ENCODE measurements at regions not wholly inside any gene's neighbourhood (a gene's known extent, or its start where the extent isn't known, plus 50 kb on each side); places are given as distances from the start of the nearest gene placed in this dataset.

DNA sequence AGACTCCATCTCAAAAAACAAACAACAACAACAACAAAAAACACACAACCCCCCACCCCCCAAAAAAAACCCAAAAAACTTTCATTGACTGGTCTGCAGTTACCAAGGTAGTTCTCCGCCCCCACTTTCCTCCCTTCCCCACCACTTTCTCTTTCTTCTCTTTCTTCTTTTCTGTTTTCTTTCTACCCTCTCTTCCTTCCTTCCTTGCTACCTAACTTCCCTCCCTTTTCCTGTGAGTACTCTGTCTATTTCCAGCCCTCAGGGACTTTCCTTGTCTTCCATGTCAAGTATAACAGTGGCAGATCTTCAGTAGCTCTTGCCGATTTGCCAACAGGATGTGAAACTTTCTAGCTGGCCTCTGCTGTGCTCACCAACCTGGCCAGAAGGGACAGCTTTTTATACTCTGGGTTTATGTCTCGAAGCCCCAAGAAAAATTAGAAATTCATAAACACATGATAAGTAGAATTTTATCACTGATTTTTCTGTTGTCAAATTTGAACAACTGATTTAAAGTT lies 399.5 kb downstream of the QKI start:
- no peak for DNase-seq
- Histone ChIP-seq H3K4me3 (ENCODE audit: insufficient read depth, low read depth, low read length) (no peak overlapping the region), H3K36me3 (replicated peaks; ENCODE audit: control insufficient read depth, insufficient read depth, low read length) (no peaks in the 10 kb centered on the region), H3K27me3 (ENCODE audit: control insufficient read depth, insufficient read depth, low read length) (no peaks in the 10 kb centered on the region)

DNA sequence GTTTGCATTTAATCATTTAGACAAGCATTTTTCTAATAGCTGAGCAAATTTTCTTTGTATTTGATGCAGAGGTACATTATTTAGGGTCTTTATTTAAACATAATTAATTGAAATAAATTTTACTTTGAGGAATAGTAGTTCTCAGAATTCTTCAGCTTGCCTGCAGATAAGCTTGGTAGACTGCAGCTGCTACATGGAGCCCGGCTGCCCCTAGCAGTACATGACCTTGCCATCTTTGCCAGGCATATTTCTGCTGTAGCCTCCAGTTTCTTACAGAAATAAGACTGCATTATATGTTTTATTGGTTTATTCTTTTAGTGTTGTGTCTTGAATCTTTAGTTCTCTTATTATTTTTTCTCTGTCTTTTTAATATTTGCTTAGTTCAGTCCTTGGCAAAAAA lies 396.8 kb downstream of the QKI start:
- Histone ChIP-seq H3K36me3 (replicated peaks; ENCODE audit: control insufficient read depth, insufficient read depth, low read length) (no peaks in the 10 kb centered on the region), H3K27me3 (ENCODE audit: control insufficient read depth, insufficient read depth, low read length) (no peaks in the 10 kb centered on the region), H3K4me3 (ENCODE audit: insufficient read depth, low read depth, low read length) (no peak overlapping the region)
- DNase-seq, result no peak

DNA sequence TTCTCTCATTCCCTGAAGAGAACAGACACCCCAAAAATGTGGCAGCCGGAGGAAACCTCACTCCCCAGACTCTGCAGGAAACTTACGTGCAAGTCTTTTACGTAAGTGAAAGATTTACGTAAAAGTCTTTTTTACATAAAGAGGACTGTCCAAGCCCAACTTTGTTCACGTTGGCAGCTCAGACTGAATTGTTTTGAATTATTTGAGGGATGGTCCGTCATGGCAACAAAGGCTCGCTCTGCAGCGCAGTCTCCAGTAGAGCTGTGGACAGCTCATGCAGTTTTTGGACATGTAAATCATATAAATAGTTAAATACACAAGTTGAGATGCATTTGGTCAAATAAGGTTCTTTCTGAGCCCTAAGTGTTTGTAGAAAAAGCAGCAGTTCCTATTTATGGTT lies 394.8 kb downstream of the QKI start:
- Histone ChIP-seq H3K27me3 (ENCODE audit: control insufficient read depth, insufficient read depth, low read length) (no peaks in the 10 kb centered on the region), H3K36me3 (replicated peaks; ENCODE audit: control insufficient read depth, insufficient read depth, low read length) (no peaks in the 10 kb centered on the region), H3K4me3 (ENCODE audit: insufficient read depth, low read depth, low read length) (no peak overlapping the region)
- no peak for DNase-seq

DNA sequence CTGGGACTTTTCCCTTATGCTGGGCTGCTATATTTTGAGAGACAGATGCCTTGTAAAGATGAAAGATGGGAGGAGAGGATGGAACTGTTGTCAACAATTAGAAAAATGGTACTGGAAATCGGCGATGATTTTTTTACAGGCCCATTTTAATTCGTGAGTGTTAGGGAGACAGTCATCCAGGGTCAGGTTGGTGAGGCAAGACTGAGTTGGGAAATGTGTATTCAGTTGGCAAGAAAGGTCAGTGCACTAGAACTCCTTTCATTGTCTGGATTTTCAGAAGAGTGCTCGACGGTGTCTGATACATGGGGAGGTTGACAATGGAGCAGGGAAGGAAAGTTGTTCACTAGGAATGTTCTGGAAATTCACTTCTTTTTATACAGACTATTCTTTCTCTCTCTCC lies 394.4 kb downstream of the QKI start:
- no peak overlapping the region for H3K4me3 ChIP-seq (ENCODE audit: insufficient read depth, low read depth, low read length)
- DNase-seq, result no peak
- H3K27me3 ChIP-seq (ENCODE audit: control insufficient read depth, insufficient read depth, low read length), result no peaks in the 10 kb centered on the region
- no peaks in the 10 kb centered on the region for H3K36me3 ChIP-seq (replicated peaks; ENCODE audit: control insufficient read depth, insufficient read depth, low read length)

DNA sequence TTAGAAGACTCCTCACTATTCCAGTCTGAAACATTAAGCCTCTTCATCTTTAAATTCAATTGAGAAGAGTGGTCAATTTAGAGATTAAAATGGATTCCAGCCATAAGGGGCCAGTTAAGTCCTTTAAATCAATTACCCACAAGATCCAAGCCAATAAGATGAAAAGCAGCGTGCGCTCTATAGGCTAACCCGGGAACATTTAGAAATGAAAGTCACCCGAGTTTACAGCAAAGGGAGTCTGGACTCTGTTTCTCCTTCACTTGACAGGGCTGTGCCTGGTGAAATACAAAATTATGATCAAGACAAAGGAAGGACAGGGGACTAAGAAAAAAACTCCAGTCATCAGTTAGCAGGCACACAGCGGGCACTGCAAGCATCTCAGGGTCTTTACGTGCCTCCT lies 393.7 kb downstream of the QKI start:
- no peak overlapping the region for H3K4me3 ChIP-seq (ENCODE audit: insufficient read depth, low read depth, low read length)
- DNase-seq, result no peak
- no peaks in the 10 kb centered on the region for H3K27me3 ChIP-seq (ENCODE audit: control insufficient read depth, insufficient read depth, low read length)
- H3K36me3 ChIP-seq (replicated peaks; ENCODE audit: control insufficient read depth, insufficient read depth, low read length), result no peaks in the 10 kb centered on the region

DNA sequence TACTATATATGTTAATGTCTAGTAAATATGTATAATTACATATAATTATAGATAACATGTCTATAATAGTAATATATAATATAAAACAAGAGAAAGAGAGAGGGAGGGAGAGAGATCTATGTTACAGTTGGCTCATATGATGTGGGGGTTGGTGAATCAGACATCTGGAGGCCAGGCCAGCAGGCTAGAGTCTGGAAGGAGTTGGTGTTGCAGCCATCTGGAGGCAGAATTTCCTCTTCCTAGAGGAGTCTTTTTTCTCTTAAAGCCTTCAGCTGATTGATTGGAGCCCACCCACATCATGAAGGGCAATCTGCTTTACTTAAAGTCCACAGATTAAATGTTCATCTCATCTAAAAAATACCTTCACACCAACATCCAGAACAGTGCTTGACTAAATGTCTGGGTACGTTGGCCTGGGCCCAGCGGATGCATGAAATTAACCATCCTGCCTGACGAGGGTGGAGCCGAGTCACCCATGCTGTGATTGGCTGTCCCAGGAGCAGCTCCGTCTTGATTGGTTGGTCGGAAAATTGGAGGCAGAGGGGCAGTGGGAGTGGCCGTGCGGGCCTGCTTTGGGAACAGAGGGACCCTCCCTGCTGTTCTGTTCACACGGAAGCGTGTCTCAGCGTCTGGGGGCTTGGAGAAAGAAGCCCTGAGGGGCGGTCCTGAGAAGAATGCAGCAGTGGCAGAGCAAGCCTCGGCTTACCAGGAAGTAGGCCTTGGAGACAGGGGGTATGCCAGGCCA lies 392.4 kb downstream of the QKI start:
- H3K4me3 ChIP-seq (ENCODE audit: insufficient read depth, low read depth, low read length), result no peak overlapping the region
- DNase-seq, result no peak
- H3K27me3 ChIP-seq (ENCODE audit: control insufficient read depth, insufficient read depth, low read length), result no peaks in the 10 kb centered on the region
- H3K36me3 ChIP-seq (replicated peaks; ENCODE audit: control insufficient read depth, insufficient read depth, low read length), result no peaks in the 10 kb centered on the region

DNA sequence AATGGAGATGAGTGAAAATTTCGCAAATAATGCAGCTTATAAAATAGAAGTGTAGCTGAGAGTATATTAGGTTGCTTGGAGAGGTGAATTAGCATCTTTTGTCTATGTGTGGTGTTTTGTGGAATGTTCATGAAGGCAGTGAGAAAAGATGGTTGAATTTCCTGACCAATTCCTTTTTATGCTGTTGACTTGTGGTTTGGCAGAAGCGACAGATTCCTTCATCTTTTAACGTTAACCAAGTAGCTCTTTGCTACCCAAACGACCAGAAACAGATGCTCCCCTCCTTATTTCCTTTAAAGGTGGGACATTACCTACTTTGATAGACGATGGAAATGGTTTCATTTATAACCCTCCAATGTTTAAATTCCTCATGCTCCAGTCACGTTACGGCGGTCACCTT lies 390.5 kb downstream of the QKI start:
- Histone ChIP-seq H3K36me3 (replicated peaks; ENCODE audit: control insufficient read depth, insufficient read depth, low read length) (no peaks in the 10 kb centered on the region), H3K27me3 (ENCODE audit: control insufficient read depth, insufficient read depth, low read length) (no peaks in the 10 kb centered on the region), H3K4me3 (ENCODE audit: insufficient read depth, low read depth, low read length) (no peak overlapping the region)
- no peak for DNase-seq

DNA sequence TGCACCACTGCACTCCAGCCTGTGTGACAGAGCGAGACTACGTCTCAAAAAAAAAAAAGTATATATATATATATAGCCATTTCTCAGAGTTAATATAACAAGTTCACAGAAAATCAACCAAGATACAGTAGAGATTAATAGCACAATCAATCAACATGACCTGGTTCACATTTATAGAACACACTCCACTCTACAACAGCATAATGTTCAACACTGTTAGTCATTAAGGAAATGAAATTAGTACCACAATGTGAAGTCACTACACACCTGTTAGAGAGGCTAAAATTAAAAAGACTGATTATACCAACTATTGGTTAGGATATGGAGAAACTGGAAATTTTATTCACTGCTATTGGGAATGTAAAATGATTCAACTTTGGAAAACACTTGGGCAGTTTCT lies 387.7 kb downstream of the QKI start:
- Histone ChIP-seq H3K4me3 (ENCODE audit: insufficient read depth, low read depth, low read length) (no peak overlapping the region), H3K36me3 (replicated peaks; ENCODE audit: control insufficient read depth, insufficient read depth, low read length) (no peaks in the 10 kb centered on the region)
- DNase-seq, result no peak

DNA sequence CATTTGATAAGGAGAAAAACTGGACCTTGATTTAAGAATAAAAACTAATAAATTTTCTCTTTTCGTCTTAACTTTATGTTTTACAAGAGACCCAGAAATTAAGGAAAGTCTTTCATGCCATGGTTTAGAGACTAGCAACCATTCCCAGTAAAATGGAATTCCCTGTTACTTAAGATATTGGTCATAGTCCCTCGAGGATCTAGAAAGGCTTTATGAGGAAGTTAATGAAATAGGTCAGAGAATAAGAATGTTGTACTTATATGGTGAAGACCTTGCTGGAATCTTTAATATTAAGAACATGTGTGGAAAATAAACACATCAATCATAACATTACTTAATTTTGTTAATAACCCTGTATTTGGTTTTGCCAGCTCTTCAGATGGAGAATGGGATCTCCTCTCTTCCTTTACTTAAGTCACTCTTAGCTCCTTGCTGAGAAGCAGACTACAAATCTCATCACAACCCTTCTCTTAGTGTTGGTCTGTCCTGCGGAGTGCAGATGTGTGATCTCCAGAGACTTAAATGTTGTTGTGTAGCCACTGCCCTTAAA lies 382.9 kb downstream of the QKI start:
- Histone ChIP-seq H3K27me3 (ENCODE audit: control insufficient read depth, insufficient read depth, low read length) (no peaks in the 10 kb centered on the region), H3K36me3 (replicated peaks; ENCODE audit: control insufficient read depth, insufficient read depth, low read length) (no peaks in the 10 kb centered on the region), H3K4me3 (ENCODE audit: insufficient read depth, low read depth, low read length) (no peak overlapping the region)
- DNase-seq, result no peak

More for the DNA sequence above, 387.7 kb downstream of the QKI start:
- H3K27me3 ChIP-seq (ENCODE audit: control insufficient read depth, insufficient read depth, low read length), result no peaks in the 10 kb centered on the region

DNA sequence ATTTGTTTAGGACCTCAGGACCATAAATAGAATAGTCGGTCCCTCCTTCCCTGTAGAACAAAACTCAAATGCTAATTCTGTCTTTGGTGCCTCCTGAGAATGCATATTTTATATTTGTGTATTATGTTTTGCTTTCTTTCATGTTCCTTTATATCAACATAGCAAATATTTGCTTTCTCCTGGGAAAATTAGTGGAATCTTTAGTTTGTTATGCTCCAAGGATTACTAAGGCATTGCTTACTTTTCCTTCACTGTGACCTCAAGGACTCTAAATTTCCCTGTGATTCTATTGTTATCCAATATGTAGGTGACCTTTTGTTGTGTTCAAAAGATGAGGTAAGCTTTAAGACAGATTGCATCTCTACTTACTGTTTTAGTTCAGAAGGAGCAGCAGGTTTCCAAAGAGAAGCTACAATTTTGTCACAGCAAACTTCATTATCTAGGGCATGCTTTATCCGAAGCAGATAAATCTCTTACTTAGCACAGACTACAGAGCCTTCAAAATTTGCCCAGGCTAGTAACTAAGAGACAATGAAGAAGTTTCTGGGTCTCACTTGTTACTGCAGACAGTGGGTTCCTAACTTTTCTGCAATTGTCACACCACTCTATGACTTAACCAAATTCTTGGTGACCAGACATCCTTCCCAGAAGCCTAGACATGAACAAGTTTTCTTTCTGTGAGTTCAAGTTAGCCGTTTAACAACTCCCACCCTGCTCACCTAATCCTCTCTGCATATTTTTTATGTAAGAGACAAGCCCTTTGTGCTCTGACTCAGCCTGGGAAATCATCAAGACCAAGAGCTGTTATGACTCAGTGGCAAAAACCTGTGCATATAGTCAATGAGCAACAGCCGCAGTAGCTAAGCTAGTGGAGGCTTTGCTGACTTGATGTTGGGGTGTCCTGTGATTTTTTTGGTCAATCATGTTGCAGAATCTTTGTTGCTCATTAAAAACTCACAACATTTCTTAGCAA lies 378.8 kb downstream of the QKI start:
- Histone ChIP-seq H3K4me3 (ENCODE audit: insufficient read depth, low read depth, low read length) (no peak overlapping the region), H3K27me3 (ENCODE audit: control insufficient read depth, insufficient read depth, low read length) (no peaks in the 10 kb centered on the region), H3K36me3 (replicated peaks; ENCODE audit: control insufficient read depth, insufficient read depth, low read length) (no peaks in the 10 kb centered on the region)
- no peak for DNase-seq

DNA sequence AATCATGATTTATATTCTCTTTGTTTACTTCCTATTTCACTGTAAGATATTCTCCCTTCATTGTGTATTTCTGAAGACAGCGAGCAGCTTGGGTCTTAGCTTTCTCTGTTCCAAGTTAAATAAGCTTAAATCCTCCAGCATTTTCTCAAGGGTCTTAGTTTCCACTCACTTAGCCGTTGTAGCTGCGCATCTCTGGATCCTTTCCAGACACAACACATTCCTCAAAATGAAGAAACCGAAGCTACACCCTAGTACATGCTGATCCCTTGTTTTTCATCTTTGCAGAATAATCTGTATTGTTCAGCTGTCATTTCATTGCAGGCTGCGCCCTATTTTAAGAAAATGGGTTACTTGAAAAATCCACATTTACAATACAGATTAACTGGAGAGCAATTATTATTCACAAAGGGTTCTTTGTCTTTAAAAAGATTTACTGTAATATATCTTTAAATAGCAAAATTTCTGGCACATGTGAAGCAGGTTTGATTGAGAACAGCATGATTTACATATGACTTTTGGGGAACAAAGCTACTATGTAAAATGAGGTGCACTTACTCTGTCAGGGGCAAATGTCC lies 375.8 kb downstream of the QKI start:
- Histone ChIP-seq H3K36me3 (replicated peaks; ENCODE audit: control insufficient read depth, insufficient read depth, low read length) (no peaks in the 10 kb centered on the region), H3K27me3 (ENCODE audit: control insufficient read depth, insufficient read depth, low read length) (no peaks in the 10 kb centered on the region), H3K4me3 (ENCODE audit: insufficient read depth, low read depth, low read length) (no peak overlapping the region)
- no peak for DNase-seq

DNA sequence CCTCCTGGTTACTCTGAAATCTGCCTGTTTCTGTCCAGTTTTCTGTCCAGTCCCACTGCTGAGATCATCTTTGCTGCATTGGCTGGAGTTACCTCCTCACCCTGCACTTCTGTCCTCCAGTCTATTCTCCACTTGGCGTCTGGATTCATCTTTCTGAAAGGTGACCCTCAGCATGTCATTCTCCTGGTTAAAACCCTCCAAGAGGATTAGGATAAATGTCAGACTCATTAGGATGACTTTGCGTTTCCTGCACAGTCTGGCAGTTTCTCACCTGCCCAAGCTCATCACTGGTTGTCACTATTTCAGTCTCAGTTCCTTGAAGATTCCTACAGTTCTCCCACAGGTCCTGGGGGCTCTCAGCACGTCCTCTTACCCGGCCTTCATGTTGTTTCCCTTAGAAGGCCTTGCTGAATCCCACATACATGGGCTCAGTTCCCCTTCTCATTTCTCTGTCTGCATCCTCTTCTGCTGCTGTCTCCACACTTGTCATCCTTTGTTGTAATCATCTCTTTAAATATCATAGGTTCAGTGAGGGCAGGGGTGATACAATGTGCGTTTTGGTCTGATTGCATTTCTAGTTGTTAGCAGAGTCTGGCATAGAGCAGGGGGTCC lies 374.8 kb downstream of the QKI start:
- no peaks in the 10 kb centered on the region for H3K36me3 ChIP-seq (replicated peaks; ENCODE audit: control insufficient read depth, insufficient read depth, low read length)
- no peak overlapping the region for H3K4me3 ChIP-seq (ENCODE audit: insufficient read depth, low read depth, low read length)
- DNase-seq, result no peak
- H3K27me3 ChIP-seq (ENCODE audit: control insufficient read depth, insufficient read depth, low read length), result no peaks in the 10 kb centered on the region

DNA sequence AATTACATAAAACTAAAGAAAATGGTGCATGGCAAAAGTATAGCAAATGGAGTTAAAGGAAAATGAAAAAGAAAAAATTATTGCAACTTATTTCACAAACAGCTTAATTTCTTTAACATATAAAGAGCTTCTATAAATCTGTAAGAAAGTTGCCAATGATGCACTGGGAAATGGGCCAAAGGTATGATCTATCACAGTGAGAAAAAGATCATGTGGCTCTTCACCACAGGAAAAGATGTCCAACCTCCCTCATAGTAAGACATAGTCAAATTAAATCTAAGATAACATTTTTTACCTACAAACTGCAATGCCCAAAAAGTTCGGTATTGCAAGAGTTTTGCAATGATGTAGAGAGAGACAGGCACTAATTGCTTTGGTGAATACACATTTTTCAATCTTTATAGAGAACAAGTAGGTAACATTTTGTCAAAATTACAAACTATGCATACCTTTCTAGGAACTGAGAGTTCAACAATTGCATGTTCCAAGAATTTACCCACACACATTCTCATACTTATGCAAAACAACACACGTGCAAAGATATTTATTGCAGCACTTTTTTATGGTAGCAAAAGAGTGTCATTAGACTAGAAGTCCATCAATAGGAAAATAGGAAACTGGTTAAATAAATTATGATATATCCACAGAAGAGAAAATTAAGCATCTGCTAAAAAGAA lies 372.6 kb downstream of the QKI start:
- H3K36me3 ChIP-seq (replicated peaks; ENCODE audit: control insufficient read depth, insufficient read depth, low read length), result no peaks in the 10 kb centered on the region
- no peaks in the 10 kb centered on the region for H3K27me3 ChIP-seq (ENCODE audit: control insufficient read depth, insufficient read depth, low read length)
- no peak for DNase-seq
- H3K4me3 ChIP-seq (ENCODE audit: insufficient read depth, low read depth, low read length), result no peak overlapping the region
